GM13976 (cell line): ENCODE measurements at regions not wholly inside any gene's neighbourhood (a gene's known extent, or its start where the extent isn't known, plus 50 kb on each side); places are given as distances from the start of the nearest gene placed in this dataset.
"Not testable (repeated sequence)": the region's sequence is repeated elsewhere in the genome, so short reads cannot be mapped to it uniquely, and the experiment has no call there.

ENCODE experiments used
- DNase-seq: peaks from one replicate; pipeline ENCODE4 v3.0.0; 2012; ENCODE audit warnings: low spot score
- in situ Hi-C: fragments of 300-500 bp; cut with MboI; formaldehyde crosslinking; loops from one replicate; pipeline ENCODE4 v1.12.0; 2022; ENCODE audit warnings: low sequenced_read_pairs, mixed read lengths, inconsistent platforms; ENCODE audit not compliant: unreplicated experiment
- TF ChIP-seq, protein P1 (sequence below): IDR thresholded peaks from 2 replicates; pipeline ENCODE4 v1.5.1; 2012; ENCODE audit warnings: borderline replicate concordance, mild to moderate bottlenecking; ENCODE audit not compliant: insufficient read depth; ENCODE audit errors: extremely low read depth, missing control alignments, control extremely low read depth

DNA sequence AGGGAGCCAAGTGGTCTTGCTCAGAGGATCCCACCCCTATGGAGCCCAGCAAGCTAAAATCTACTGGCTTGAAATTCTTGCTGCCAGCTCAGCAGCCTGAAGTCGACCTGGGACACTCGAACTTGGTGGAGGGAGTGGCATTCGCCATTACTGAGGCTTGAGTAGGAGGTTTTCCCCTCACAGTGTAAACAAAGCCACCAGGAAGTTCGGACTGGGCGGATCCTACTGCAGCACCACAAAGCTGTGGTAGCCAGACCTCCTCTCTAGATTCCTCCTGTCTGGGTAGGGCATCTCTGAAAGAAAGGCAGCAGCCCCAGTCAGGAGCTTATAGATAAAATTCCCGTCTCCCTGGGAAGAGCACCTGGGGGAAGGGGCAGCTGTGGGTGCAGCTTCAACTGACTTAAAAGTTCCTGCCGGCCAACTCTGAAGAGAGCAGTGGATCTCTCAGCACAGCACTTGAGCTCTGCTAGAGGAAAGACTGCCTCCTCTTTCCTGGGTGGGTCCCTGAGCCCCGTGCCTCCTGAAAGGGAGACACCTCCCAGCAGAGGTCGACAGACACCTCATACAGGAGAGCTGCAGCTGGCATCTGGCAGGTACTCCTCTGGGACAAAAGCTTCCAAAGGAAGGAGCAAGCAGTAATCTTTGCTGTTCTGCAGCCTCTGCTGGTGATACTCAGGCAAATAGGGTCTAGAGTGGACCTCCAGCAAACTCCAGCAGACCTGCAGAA lies 576.3 kb upstream of the NECTIN3 start:
- in situ Hi-C loops: no loop called here
- TF ChIP-seq, protein P1, sequence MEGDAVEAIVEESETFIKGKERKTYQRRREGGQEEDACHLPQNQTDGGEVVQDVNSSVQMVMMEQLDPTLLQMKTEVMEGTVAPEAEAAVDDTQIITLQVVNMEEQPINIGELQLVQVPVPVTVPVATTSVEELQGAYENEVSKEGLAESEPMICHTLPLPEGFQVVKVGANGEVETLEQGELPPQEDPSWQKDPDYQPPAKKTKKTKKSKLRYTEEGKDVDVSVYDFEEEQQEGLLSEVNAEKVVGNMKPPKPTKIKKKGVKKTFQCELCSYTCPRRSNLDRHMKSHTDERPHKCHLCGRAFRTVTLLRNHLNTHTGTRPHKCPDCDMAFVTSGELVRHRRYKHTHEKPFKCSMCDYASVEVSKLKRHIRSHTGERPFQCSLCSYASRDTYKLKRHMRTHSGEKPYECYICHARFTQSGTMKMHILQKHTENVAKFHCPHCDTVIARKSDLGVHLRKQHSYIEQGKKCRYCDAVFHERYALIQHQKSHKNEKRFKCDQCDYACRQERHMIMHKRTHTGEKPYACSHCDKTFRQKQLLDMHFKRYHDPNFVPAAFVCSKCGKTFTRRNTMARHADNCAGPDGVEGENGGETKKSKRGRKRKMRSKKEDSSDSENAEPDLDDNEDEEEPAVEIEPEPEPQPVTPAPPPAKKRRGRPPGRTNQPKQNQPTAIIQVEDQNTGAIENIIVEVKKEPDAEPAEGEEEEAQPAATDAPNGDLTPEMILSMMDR: no peak
- no peak for DNase-seq

DNA sequence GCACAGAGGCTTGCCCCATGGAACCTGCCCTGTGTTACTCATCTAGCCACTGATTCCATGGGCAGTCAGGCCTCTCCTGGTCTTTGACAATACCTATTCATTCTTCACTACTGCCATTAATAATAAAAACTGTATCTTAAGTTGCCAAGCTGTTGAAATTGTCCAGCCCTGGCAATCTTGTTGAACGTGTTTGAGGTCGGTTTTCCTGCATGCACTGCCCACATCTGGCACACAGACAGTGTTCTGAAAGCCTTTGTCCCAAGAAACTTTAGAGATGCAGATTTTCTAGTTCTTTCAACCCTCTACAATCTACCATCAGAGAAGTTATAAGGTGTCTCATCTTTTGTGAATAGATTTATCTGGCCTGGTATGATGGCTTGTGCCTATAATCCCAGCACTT lies 567.2 kb upstream of the NECTIN3 start:
- TF ChIP-seq, protein P1: no peak
- in situ Hi-C loops: no loop called here
- no peak for DNase-seq

DNA sequence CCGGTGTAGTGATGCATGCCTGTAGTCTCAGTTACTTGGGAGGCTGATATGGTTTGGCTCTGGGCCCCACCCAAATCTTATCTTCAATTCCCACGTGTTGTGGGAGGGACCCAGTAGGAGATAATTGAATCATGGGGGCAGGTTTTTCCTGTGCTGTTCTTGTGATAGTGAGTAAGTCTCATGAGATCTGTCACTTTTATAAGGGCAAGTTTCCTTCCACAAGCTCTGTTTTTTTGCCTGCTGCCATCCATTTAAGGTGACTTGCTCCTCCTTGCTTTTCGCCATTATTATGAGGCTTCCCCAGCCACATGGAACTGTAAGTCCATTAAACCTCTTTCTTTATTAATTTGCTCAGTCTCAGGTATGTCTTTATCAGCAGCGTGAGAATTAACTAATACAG lies 566.7 kb upstream of the NECTIN3 start:
- no peak for DNase-seq
- TF ChIP-seq, protein P1: no peak
- in situ Hi-C loops: no loop called here

DNA sequence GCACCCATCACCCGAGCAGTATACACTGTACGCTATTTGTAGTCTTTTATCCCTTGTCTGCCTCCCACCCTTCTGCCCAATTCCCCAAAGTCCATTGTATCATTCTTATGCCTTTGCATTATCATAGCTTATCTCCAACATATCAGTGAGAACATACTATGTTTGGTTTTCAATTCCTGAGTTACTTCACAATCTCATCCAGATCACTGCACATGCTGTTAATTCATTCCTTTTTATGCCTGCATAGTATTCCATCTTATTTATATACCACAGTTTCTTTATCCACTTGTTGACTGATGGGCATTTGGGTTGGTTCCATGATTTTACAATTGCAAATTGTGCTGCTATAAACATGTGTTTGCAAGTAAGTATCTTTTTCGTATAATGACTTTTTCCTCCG lies 564.7 kb upstream of the NECTIN3 start:
- TF ChIP-seq, protein P1: no peak
- in situ Hi-C loops: no loop called here
- DNase-seq: no peak

- in situ Hi-C loops, DNase-seq: not testable (repeated sequence)
Measured at GRCh38 chr3:110507570-110507969, 564.0 kb upstream of the NECTIN3 start.

DNA sequence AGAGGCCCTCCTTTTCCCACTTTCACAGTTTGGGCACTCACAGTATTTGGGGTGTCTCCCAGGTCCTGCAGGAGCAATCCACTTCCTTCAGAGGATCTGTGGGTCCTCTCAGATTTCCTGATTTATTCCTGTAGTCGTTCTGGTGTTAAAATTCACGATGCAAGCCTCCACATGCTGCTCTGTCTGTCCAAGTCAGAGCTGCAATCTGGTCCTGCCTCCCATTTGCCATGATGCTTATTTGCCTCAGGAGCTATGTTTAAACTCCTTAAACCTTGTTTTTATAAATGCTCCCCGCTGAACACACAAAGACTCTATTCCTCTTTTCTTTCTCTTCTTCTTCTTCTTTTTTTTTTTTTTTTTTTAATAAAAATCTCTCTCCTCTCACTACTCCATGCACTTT lies 558.7 kb upstream of the NECTIN3 start:
- TF ChIP-seq, protein P1: no peak
- in situ Hi-C loops: no loop called here
- DNase-seq: no peak

GRCh38 chr3:110518031-110518430 lies 553.6 kb upstream of the NECTIN3 start:
- in situ Hi-C loops: no loop called here
- DNase-seq: no peak
- TF ChIP-seq, protein P1: no peak
